ENCODE measurements at regions not wholly inside any gene's neighbourhood (a gene's known extent, or its start where the extent isn't known, plus 50 kb on each side); places are given as distances from the start of the nearest gene placed in this dataset.
"Not testable (repeated sequence)": the region's sequence is repeated elsewhere in the genome, so short reads cannot be mapped to it uniquely, and the experiment has no call there.

DNA sequence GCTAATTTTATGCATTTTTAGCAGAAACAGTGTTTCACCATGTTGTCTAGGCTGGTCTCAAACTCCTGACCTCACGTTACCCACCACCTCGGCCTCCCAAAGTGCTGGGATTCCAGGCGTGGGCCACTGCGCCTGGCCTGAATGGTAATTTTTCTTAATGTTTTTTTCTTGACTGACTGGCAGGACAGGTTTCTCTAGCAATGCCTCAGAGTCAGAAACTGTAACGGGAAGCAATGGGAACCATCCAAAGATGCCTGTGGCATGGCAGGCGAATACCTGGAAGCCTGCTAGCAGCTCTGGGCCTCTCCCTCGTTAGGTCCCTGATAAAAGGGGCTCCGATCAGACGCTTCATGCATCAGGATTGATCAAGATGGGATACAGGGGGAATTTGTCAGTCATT lies 639.2 kb downstream of the NR2F1-AS1 start:
- intact Hi-C loops (cut with DNase I) = no loop called here
- Histone ChIP-seq H3K4me3 (no peak overlapping the region), H3K4me1 (no peaks in the 10 kb centered on the region), H3K36me3 (ENCODE audit: insufficient read depth in 1 of 2, low read depth in 1 of 2) (no peaks in the 10 kb centered on the region), H3K9me3 (no peaks in the 10 kb centered on the region), H3K27ac (no peak overlapping the region), H3K27me3 (ENCODE audit: insufficient read depth in 3 of 3, low read length in 2 of 3) (no peaks in the 10 kb centered on the region)
- TF ChIP-seq, protein P1, sequence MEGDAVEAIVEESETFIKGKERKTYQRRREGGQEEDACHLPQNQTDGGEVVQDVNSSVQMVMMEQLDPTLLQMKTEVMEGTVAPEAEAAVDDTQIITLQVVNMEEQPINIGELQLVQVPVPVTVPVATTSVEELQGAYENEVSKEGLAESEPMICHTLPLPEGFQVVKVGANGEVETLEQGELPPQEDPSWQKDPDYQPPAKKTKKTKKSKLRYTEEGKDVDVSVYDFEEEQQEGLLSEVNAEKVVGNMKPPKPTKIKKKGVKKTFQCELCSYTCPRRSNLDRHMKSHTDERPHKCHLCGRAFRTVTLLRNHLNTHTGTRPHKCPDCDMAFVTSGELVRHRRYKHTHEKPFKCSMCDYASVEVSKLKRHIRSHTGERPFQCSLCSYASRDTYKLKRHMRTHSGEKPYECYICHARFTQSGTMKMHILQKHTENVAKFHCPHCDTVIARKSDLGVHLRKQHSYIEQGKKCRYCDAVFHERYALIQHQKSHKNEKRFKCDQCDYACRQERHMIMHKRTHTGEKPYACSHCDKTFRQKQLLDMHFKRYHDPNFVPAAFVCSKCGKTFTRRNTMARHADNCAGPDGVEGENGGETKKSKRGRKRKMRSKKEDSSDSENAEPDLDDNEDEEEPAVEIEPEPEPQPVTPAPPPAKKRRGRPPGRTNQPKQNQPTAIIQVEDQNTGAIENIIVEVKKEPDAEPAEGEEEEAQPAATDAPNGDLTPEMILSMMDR (IDR thresholded peaks at IDR 0.05) = no peak
- DNase-seq = no peak
- ATAC-seq = no peak
- WGBS, 3 donors = 91 to 95% (median 95%) methylated on average over 9 of the region's 9 CpGs

DNA sequence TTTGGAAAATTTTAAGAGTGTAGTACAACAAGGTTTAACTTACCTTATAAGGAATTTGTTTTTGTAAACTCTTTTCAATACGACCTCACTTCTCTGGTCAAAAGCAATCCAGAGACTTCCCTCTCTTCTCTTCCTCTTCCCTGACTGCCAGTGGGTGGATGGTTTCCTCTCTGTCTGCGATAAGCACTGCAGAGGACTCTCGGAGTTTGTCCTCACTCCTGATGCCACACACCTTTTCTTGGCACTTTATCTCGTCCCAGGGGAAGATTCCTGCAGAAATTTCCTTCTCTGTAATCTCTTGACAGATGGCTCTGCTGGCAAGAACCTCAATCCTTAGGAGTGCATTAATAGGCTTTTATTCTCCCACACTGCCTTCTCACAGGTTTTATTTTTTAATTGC lies 641.6 kb downstream of the NR2F1-AS1 start:
- TF ChIP-seq, protein P1 (IDR thresholded peaks at IDR 0.05) = no peak
- ATAC-seq (no peak), DNase-seq (no peak)
- Histone ChIP-seq H3K27ac (no peak overlapping the region), H3K27me3 (ENCODE audit: insufficient read depth in 3 of 3, low read length in 2 of 3) (no peaks in the 10 kb centered on the region), H3K9me3 (no peaks in the 10 kb centered on the region), H3K36me3 (ENCODE audit: insufficient read depth in 1 of 2, low read depth in 1 of 2) (no peaks in the 10 kb centered on the region), H3K4me1 (no peaks in the 10 kb centered on the region), H3K4me3 (no peak overlapping the region)
- WGBS, 3 donors = 16 to 25% (median 22%) methylated on average over 4 of the region's 4 CpGs
- intact Hi-C loops (cut with DNase I) = no loop called here

DNA sequence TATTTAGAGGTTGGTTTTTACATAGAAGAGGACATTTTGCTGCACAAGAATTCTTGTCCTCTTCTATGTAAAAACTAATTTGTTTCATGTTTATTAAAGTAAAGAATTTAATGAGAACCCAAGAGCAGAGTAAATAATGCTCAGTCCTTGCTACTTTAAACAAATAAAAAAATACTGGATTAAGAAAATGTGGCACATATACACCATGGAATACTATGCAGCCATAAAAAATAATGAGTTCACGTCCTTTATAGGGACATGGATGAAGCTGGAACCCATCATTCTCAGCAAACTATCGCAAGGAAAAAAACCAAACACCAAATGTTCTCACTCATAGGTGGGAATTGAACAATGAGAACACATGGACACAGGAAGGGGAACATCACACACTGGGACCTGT lies 643.6 kb downstream of the NR2F1-AS1 start:
- DNase-seq; H3K27me3 ChIP-seq (ENCODE audit: insufficient read depth in 3 of 3, low read length in 2 of 3); H3K4me3 ChIP-seq; ATAC-seq; H3K4me1 ChIP-seq; H3K36me3 ChIP-seq (ENCODE audit: insufficient read depth in 1 of 2, low read depth in 1 of 2); H3K9me3 ChIP-seq; intact Hi-C loops (cut with DNase I); H3K27ac ChIP-seq: not testable (repeated sequence)
- 67 to 88% (median 73%) methylated on average over 2 of the region's 2 CpGs for WGBS, 3 donors

DNA sequence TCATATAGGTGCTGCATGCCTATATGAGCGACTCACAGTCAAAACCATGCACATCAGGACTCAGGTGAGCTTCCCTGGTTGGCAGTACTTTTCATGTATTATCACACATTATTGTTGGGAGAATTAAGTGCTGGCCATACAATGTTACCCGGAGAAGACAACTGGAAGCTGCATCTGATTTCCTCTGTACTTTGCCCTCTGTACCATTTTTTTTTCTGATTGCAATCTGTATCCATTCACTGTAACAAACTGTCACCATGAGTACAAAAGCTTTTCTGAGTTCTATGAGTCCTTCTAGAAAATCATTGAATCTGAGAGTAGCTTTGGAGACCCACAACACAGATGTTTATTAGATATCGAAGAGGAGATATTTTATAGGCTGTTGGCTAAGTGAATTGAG lies 651.0 kb downstream of the NR2F1-AS1 start:
- Histone ChIP-seq H3K27me3 (ENCODE audit: insufficient read depth in 3 of 3, low read length in 2 of 3) (no peaks in the 10 kb centered on the region), H3K36me3 (ENCODE audit: insufficient read depth in 1 of 2, low read depth in 1 of 2) (no peaks in the 10 kb centered on the region), H3K27ac (no peak overlapping the region), H3K4me1 (no peaks in the 10 kb centered on the region), H3K4me3 (no peak overlapping the region), H3K9me3 (no peaks in the 10 kb centered on the region)
- intact Hi-C loops (cut with DNase I) = no loop called here
- TF ChIP-seq, protein P1 (IDR thresholded peaks at IDR 0.05) = no peak
- no peak for DNase-seq
- WGBS, 3 donors = 63 to 66% (median 64%) methylated on average over 3 of the region's 3 CpGs
- no peak for ATAC-seq

DNA sequence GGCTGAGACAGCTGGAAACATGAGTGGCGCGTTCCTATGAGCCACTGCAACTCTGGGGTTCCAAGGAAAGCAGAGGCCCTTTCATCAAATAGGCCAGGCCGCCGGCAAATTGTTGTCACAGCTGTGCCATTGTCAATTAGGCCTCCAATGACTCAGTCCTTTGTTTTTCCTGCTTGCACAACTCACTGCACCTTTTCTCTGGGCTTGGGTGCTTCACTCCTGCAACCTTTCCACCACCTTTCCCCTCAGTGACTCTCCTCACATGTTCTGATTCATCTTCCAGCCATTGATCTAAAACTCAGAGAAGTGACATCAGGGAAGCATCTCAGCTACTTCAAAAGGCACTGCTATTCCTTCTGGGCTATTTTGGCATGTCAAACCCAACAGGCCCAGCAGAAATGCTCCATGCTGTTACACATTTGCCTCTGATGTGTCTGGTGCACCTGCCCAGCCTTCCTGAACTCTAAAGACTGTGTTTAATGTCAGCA lies 653.7 kb downstream of the NR2F1-AS1 start:
- Histone ChIP-seq H3K27ac (no peak overlapping the region), H3K27me3 (ENCODE audit: insufficient read depth in 3 of 3, low read length in 2 of 3) (no peaks in the 10 kb centered on the region), H3K4me1 (no peaks in the 10 kb centered on the region), H3K36me3 (ENCODE audit: insufficient read depth in 1 of 2, low read depth in 1 of 2) (no peaks in the 10 kb centered on the region), H3K4me3 (no peak overlapping the region), H3K9me3 (no peaks in the 10 kb centered on the region)
- WGBS, 3 donors = 46 to 53% (median 51%) methylated on average over 4 of the region's 4 CpGs
- TF ChIP-seq, protein P1 (IDR thresholded peaks at IDR 0.05) = no peak
- intact Hi-C loops (cut with DNase I) = no loop called here
- DNase-seq (no peak), ATAC-seq (no peak)
